Gastroesophageal sphincter (tissue), 4 donors: ENCODE measurements at regions not wholly inside any gene's neighbourhood (a gene's known extent, or its start where the extent isn't known, plus 50 kb on each side); places are given as distances from the start of the nearest gene placed in this dataset.

ENCODE experiments used
- ATAC-seq: fragments of 150-250 bp; one replicate; pipeline ENCODE4 v1.9.1; 2016; ENCODE audit warnings: mild to moderate bottlenecking, moderate library complexity
- H3K27ac ChIP-seq, 4 donors: fragments of 200-600 bp; sonication (generic) in 3 of 4; 1 replicate in 3 of 4; 2 replicates in 1 of 4; pipeline ENCODE4 v1.5.1; 2016 to 2019
- H3K27me3 ChIP-seq: fragments of 200-600 bp; sonication (generic); one replicate; pipeline ENCODE4 v1.5.1; 2019
- H3K36me3 ChIP-seq, 2 donors: fragments of 200-600 bp; sonication (generic); one replicate each; pipeline ENCODE4 v1.5.1; 2019; ENCODE audit warnings: control low read depth in 1 of 2
- H3K4me1 ChIP-seq, 3 donors: fragments of 200-600 bp; sonication (generic); 1 replicate in 2 of 3; 2 replicates in 1 of 3; pipeline ENCODE4 v1.5.1; 2016 to 2019; ENCODE audit warnings: control low read depth in 2 of 3
- H3K4me3 ChIP-seq, 2 donors: fragments of 200-600 bp; sonication (generic); one replicate each; pipeline ENCODE4 v1.5.1; 2019; ENCODE audit warnings: mild to moderate bottlenecking in 1 of 2, moderate library complexity in 1 of 2
- H3K9me3 ChIP-seq, 3 donors: fragments of 200-600 bp; sonication (generic); one replicate each; pipeline ENCODE4 v1.5.1; 2017 to 2019; ENCODE audit warnings: control low read depth in 2 of 3
- CTCF ChIP-seq, 4 experiments: fragments of 200-600 bp in 2 of 4; fragments of 450-650 bp in 2 of 4; sonication (generic) in 1 of 4; IDR thresholded peaks; one replicate each; pipeline ENCODE4 v1.5.1; 2017 to 2019; ENCODE audit warnings: antibody characterized with exemption in 4 of 4, mild to moderate bottlenecking in 2 of 4, moderate library complexity in 2 of 4
- EP300 ChIP-seq: sonication (generic); formaldehyde crosslinking; IDR thresholded peaks from one replicate; pipeline ENCODE4 v1.6.1; 2017; ENCODE audit warnings: antibody characterized with exemption, mild to moderate bottlenecking
- POLR2A ChIP-seq, 2 donors: fragments of 450-650 bp; IDR thresholded peaks; one replicate each; pipeline ENCODE4 v1.6.1; 2017; ENCODE audit warnings: antibody characterized with exemption in 2 of 2, mild to moderate bottlenecking in 2 of 2, moderate library complexity in 1 of 2
- POLR2AphosphoS5 ChIP-seq: sonication (generic); formaldehyde crosslinking; IDR thresholded peaks from one replicate; pipeline ENCODE4 v1.6.1; 2017; ENCODE audit warnings: antibody characterized with exemption
- WGBS, 2 donors: methylation state at CpG; one replicate each; pipeline ENCODE4 v1.1.5; 2018; ENCODE audit warnings: low coverage in 1 of 2; 5-methylcytosine and 5-hydroxymethylcytosine counted together

- WGBS, 2 donors = 60 to 78% methylated on average over 4 to 10 of the region's 10 CpGs
- H3K27ac ChIP-seq = no peak overlapping the region
Measured at GRCh38 chr14:89603938-89604480, 187.0 kb upstream of the FOXN3 start.

GRCh38 chr14:89600950-89601826 lies 184.2 kb upstream of the FOXN3 start:
- peak overlapping the region in 1 of 4 donors; percentile 14 for H3K27ac ChIP-seq
- WGBS, 2 donors = 29 to 64% methylated on average over 2 to 3 of the region's 3 CpGs
- ATAC-seq = no peak

More at GRCh38 chr14:89603938-89604480, 187.0 kb upstream of the FOXN3 start:
- Histone ChIP-seq H3K27me3 (no peaks in the 10 kb centered on the region), H3K36me3 (no peaks in the 10 kb centered on the region), H3K4me3 (no peak overlapping the region), H3K4me1 (no peaks in the 10 kb centered on the region), H3K9me3 (peaks cover 0 to 12% (median 0%) of the 10 kb centered on the region in 3 donors)
- no peak for ATAC-seq
- TF ChIP-seq POLR2AphosphoS5 (no peak), EP300 (no peak), POLR2A (IDR thresholded peaks at IDR 0.05) (no peak), CTCF (IDR thresholded peaks at IDR 0.05) (no peak)

GRCh38 chr14:89600029-89600428 lies 183.0 kb upstream of the FOXN3 start:
- H3K4me3 ChIP-seq = no peak overlapping the region
- no peak for ATAC-seq

More at GRCh38 chr14:89600950-89601826, 184.2 kb upstream of the FOXN3 start:
- no peaks in the 10 kb centered on the region for H3K36me3 ChIP-seq
- no peak for TF ChIP-seq EP300
- TF ChIP-seq POLR2AphosphoS5 = no peak
- no peak for TF ChIP-seq CTCF (IDR thresholded peaks at IDR 0.05)
- no peak for TF ChIP-seq POLR2A (IDR thresholded peaks at IDR 0.05)
- no peaks in the 10 kb centered on the region for H3K27me3 ChIP-seq
- H3K9me3 ChIP-seq = peaks cover 0 to 32% (median 2%) of the 10 kb centered on the region in 3 donors
- no peaks in the 10 kb centered on the region for H3K4me1 ChIP-seq
- no peak overlapping the region for H3K4me3 ChIP-seq

GRCh38 chr14:89598548-89599186 lies 181.6 kb upstream of the FOXN3 start:
- H3K27me3 ChIP-seq = no peaks in the 10 kb centered on the region
- TF ChIP-seq CTCF (IDR thresholded peaks at IDR 0.05) = no peak
- no peak for TF ChIP-seq POLR2A (IDR thresholded peaks at IDR 0.05)
- no peak for TF ChIP-seq EP300
- no peak for TF ChIP-seq POLR2AphosphoS5
- WGBS, 2 donors = 96 to 100% methylated on average over 2 of the region's 2 CpGs
- H3K4me1 ChIP-seq = no peaks in the 10 kb centered on the region
- no peaks in the 10 kb centered on the region for H3K36me3 ChIP-seq
- ATAC-seq = no peak
- peaks cover 0 to 32% (median 2%) of the 10 kb centered on the region in 3 donors for H3K9me3 ChIP-seq
- no peak overlapping the region for H3K27ac ChIP-seq
- no peak overlapping the region for H3K4me3 ChIP-seq

More at GRCh38 chr14:89600029-89600428, 183.0 kb upstream of the FOXN3 start:
- no peaks in the 10 kb centered on the region for H3K27me3 ChIP-seq
- H3K9me3 ChIP-seq = peaks cover 0 to 32% (median 2%) of the 10 kb centered on the region in 3 donors
- TF ChIP-seq CTCF (IDR thresholded peaks at IDR 0.05) (no peak), POLR2A (IDR thresholded peaks at IDR 0.05) (no peak), EP300 (no peak), POLR2AphosphoS5 (no peak)
- H3K27ac ChIP-seq = no peak overlapping the region
- H3K36me3 ChIP-seq = no peaks in the 10 kb centered on the region
- H3K4me1 ChIP-seq = no peaks in the 10 kb centered on the region
